GM19025 (cell line): ENCODE measurements at regions not wholly inside any gene's neighbourhood (a gene's known extent, or its start where the extent isn't known, plus 50 kb on each side); places are given as distances from the start of the nearest gene placed in this dataset.
"Not testable (repeated sequence)": the region's sequence is repeated elsewhere in the genome, so short reads cannot be mapped to it uniquely, and the experiment has no call there.

ENCODE experiments used
- ATAC-seq: cut with Tn5 transposase; IDR thresholded peaks from one replicate; pipeline ENCODE4 v1.9.1; 2021; ENCODE audit warnings: mild to moderate bottlenecking, low read depth, moderate library complexity; ENCODE audit not compliant: unreplicated experiment

GRCh38 chr1:196091397-196092135 is 516.7 kb downstream of the KCNT2 start:
- no peak for ATAC-seq

GRCh38 chr1:196090226-196090625 is 518.0 kb downstream of the KCNT2 start:
- ATAC-seq: no peak

DNA sequence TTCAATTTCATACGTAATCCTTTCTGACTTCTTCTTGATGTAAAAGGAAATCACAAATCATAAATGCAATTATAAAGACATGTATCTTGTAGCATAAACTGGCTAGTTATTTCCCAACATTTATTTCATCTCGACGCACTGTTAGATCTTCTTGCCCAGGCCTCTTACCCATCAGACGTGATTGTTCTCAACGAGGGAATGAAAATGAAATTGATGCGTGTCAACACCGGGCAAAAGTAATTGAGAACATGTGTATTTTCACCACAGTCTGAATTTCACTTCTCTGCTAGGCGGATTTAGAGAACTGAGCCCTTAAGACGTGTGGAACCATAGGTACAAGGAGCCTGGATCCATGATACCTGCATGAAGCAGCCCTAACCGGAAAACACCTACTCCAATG is 519.7 kb downstream of the KCNT2 start:
- ATAC-seq: no peak

- no peak for ATAC-seq
Observed at GRCh38 chr1:196078691-196079090, 529.5 kb downstream of the KCNT2 start.

GRCh38 chr1:196075621-196076020 is 532.6 kb downstream of the KCNT2 start:
- ATAC-seq: no peak

DNA sequence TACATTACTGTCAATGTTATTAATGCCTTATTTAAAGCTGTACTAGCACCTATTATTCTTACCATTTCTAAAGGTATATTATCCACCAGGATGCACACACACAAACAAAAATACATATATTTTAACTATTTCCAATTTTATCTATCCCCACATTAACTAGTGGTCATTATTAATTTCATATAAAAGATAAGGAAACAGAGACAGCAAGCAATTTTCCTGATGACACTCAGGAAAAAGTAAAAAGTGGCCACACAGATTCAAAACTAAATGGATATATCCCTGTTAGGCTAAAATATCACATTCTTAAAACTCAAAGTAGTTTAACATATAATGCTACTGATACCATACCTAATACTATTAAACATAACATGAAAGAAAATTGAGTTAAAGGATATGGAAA is 534.1 kb downstream of the KCNT2 start:
- no peak for ATAC-seq

DNA sequence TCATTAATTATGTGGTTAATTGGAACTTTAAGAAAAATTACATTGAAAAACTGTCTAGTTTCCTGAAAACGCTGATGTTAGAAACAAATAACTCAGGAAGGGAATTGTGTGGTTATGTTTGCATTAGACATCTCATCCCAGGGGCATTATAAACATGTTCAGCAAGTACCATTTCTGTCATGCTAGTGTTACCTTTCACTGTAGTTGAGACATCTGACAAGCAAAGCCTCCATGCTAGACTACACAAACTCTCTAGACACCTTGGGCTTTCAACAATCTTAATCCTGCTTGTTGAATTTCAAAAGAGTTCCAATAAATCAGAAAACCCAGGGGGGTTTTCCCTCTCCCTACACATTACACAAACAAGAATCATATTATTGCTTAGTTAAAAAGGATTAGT is 536.8 kb downstream of the KCNT2 start:
- no peak for ATAC-seq

DNA sequence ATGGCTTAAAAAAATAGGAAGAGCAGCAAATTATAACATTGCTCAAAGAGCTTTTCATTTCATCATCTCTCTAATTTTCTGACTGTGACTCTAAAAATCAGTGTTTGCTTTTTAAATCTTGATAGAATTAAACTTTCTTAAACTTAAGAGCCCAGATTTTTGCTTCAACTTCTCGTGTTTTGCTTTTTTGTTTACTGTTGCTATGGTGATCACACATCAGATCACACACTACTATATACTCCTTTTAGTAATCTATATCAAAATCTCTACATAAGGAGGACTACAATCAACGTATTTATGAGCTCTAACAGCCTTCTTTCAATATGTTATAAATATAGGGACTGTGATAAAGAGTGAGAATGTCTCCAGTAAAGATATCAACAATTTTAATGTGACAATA is 537.3 kb downstream of the KCNT2 start:
- no peak for ATAC-seq

GRCh38 chr1:196063952-196064351 is 544.3 kb downstream of the KCNT2 start:
- no peak for ATAC-seq

- ATAC-seq: no peak
Observed at GRCh38 chr1:196063294-196063693, 544.9 kb downstream of the KCNT2 start.

DNA sequence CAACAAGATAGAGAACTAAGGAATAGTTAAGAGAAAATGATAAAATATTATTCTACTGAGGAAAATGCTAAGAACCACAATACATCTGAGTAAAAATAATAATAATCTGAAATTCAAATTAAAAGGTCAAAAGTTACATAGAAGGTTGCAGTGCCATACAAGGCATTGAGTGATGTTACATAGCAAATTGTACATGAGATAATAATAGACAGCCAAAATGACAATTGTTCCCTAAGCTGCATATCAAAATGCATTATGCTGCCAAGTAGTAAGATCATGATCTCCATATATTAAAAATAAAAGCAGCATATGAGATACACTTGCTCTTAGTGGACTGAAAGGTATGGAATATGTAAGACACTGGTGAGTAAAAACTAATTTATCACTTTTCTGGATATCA is 547.7 kb downstream of the KCNT2 start:
- ATAC-seq: no peak

DNA sequence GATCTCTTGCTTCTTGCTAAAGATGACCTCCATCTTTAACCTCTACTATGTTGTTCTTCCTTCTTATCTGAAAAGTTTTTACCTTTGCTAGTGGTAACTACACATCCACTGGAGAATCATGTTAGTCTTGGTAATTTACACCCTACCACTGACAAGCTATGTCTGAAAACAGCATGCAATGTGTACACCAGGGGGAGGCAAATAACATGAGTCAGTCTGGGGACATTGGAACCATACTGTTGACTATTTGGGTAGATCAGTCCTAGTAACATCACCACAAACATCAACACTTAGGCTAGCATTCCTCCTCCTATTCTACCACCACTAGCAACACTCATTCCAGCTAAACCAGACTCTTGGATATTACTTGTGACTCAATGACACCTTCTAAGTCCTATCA is 549.0 kb downstream of the KCNT2 start:
- ATAC-seq: no peak

DNA sequence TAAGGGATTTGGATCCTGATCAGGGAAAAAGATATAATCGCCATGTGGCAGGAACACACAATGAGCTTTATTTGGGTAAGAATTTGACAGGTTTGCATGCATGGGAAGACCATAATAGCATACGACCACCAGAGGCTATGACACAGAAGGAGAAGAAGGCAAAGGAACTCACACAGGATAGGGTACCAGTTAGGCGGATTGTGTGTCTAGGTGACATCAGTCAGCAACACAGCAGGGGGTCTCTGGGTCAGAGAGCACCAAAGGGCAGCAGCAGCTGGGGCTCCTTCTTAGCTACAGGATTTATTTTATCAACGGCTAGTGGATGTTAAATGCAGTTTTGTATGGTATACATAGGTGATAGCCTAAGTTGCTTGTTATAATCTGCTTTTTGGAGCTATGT is 551.3 kb downstream of the KCNT2 start:
- ATAC-seq: no peak

DNA sequence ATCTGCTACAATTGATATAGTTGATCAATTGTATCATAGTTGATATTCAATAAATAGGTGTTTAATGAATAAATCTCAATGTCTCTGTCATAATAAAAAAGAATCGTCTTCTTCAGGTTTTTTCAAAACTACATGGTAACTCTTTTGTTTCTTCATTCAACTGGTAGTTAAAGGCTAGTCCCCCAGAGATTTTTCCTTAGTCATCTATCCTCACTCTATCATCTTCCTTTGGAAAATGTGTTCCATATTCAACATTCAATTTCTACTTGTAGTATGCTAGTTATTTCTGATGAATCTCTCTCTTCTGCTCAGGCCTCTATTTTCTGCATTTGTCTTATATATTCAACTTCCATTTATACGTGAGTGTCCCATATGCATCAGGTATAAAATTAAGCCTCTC is 558.8 kb downstream of the KCNT2 start:
- ATAC-seq: no peak

DNA sequence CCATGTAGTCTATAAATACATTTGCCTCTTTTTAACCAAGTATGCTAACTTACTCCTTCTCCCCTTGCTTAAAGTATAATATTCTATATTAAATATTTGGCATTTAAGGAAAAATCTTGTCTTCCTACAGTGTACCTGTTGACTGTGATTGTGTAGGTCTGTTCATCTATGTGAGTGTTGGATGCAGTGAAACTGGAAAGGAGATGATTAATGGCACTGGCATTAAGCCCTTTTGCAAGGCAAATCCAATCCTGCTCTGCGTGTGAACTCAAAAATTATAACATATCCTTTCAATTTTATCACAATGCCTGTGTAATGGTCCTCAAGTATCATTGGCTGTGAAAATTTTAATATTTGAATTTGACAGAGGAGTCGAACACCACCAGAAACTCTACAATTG is 565.0 kb downstream of the KCNT2 start:
- no peak for ATAC-seq

DNA sequence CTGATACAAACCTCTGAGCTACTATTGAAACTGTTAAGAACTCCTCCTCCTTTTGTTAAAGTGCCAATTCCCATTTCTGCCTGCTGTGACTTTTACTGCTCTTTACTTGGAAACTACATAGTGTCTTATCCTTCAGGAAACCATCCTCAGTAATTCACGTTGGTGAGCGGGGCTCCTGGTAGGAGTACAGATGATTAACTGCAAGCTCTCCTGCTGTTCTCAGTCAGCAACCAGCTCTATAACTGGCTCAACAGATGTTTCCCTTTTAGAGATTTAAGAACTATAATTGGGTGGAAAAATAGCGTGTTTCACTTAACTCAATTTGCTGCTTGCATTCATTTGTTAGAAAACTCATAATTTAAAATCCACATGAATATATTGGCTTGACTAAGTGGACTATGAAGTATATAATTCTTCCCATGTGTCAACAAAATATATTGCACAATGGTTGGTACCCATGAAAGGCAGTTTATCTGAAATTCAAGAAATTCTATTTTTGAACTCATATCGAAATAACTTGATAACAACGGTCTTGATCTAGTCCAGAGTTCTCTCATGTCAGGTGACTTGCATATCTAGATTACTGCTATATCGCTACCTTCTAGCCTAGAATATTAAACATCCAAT is 574.0 kb downstream of the KCNT2 start:
- no peak for ATAC-seq

GRCh38 chr1:196031387-196031786 is 576.9 kb downstream of the KCNT2 start:
- not testable (repeated sequence) for ATAC-seq

GRCh38 chr1:196030455-196030854 is 577.8 kb downstream of the KCNT2 start:
- ATAC-seq: no peak

DNA sequence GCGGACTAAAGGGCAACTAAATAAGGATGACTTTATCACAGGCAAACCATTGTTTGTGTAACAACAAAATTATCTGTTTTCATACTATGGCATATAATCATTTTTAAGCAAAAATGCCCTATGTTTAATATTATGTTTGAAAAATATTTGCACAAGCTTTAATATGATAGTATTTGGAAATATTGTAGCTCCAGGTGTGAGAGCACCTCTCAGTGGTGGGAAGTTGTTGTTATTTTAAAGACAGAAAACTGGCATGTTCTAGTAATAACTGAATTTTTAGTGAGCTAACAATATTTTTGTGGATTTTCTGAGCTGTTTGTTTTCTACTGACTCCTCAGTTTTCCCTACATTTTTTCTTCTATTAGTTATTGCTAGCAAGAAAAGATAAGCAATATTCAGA is 578.8 kb downstream of the KCNT2 start:
- ATAC-seq: no peak

DNA sequence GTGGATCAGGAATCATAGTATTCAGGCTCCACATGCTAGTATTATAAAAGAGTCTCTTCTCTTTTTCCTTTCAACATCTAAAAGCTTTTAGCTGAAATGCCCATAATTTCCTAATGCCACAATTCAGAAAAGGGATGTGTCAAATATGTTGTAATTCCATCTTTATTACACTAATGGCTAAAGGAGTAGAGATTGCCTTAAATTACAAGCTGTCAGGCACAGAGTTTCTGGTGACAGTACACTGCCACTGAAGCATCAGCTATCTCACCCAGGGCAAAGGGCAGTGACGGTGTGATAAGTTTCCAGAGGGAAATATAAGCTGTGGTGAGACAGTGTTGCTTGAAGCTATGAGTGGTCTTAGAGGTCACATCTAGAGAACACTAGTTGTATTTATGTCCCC is 581.1 kb downstream of the KCNT2 start:
- ATAC-seq: no peak

GRCh38 chr1:196021174-196021573 is 587.1 kb downstream of the KCNT2 start:
- ATAC-seq: not testable (repeated sequence)

GRCh38 chr1:196009362-196009761 is 598.9 kb downstream of the KCNT2 start:
- ATAC-seq: no peak
